H9 (cell line): ENCODE measurements at regions not wholly inside any gene's neighbourhood (a gene's known extent, or its start where the extent isn't known, plus 50 kb on each side); places are given as distances from the start of the nearest gene placed in this dataset.

Experiments
- DNase-seq: peaks from one replicate; pipeline ENCODE4 v3.0.0-alpha.2; 2017
- H2AFZ ChIP-seq: one replicate; pipeline ENCODE4 v1.6.1; 2013; ENCODE audit warnings: mild to moderate bottlenecking, low read length, control low read depth, moderate library complexity
- H2AK5ac ChIP-seq: 2 replicates; pipeline ENCODE4 v1.6.1; 2013; ENCODE audit warnings: low read length, control low read depth, mixed read lengths; ENCODE audit not compliant: insufficient read length
- H2BK120ac ChIP-seq: one replicate; pipeline ENCODE4 v1.6.1; 2013; ENCODE audit warnings: low read depth, mild to moderate bottlenecking, low read length, control low read depth, inconsistent platforms; ENCODE audit not compliant: poor library complexity, severe bottlenecking
- H2BK12ac ChIP-seq: 2 replicates; pipeline ENCODE4 v1.6.1; 2013; ENCODE audit warnings: low read length, control low read depth, mixed read lengths, low read depth; ENCODE audit not compliant: insufficient read length
- H2BK15ac ChIP-seq: 2 replicates; pipeline ENCODE4 v1.6.1; 2013; ENCODE audit warnings: low read depth, low read length, control low read depth
- H2BK20ac ChIP-seq: one replicate; pipeline ENCODE4 v1.6.1; 2013; ENCODE audit warnings: low read depth, mild to moderate bottlenecking, low read length, control low read depth, inconsistent platforms; ENCODE audit not compliant: poor library complexity, severe bottlenecking
- H2BK5ac ChIP-seq: 2 replicates; pipeline ENCODE4 v1.6.1; 2013; ENCODE audit warnings: low read length, control low read depth, mixed read lengths; ENCODE audit not compliant: insufficient read length
- H3K14ac ChIP-seq: 2 replicates; pipeline ENCODE4 v1.6.1; 2013; ENCODE audit warnings: low read length, control low read depth; ENCODE audit not compliant: insufficient read depth
- H3K18ac ChIP-seq: 2 replicates; pipeline ENCODE4 v1.6.1; 2013; ENCODE audit warnings: low read depth, mild to moderate bottlenecking, mixed read lengths, low read length, control low read depth; ENCODE audit not compliant: insufficient read length
- H3K23ac ChIP-seq: 2 replicates; pipeline ENCODE4 v1.6.1; 2013; ENCODE audit warnings: low read length, control low read depth, mixed read lengths, low read depth; ENCODE audit not compliant: insufficient read length
- H3K23me2 ChIP-seq: 2 replicates; pipeline ENCODE4 v1.6.1; 2013; ENCODE audit warnings: low read depth, mild to moderate bottlenecking, mixed read lengths, low read length, control low read depth; ENCODE audit not compliant: insufficient read length, poor library complexity, severe bottlenecking
- H3K27ac ChIP-seq: 2 replicates; pipeline ENCODE4 v1.5.1; 2013; ENCODE audit warnings: low read length, control low read depth, mixed read lengths, low read depth; ENCODE audit not compliant: insufficient read length
- H3K27me3 ChIP-seq: 2 replicates; pipeline ENCODE4 v1.6.1; 2013; ENCODE audit warnings: low read length, control low read depth, inconsistent platforms; ENCODE audit not compliant: insufficient read depth
- H3K4ac ChIP-seq: 2 replicates; pipeline ENCODE4 v1.6.1; 2013; ENCODE audit warnings: low read depth, mild to moderate bottlenecking, control low read depth, inconsistent platforms, low read length, moderate library complexity
- H3K4me1 ChIP-seq: 2 replicates; pipeline ENCODE4 v1.6.1; 2013; ENCODE audit warnings: low read length, control low read depth, inconsistent platforms; ENCODE audit not compliant: insufficient read depth
- H3K4me2 ChIP-seq: 2 replicates; pipeline ENCODE4 v1.6.1; 2013; ENCODE audit warnings: low read length, control low read depth, mixed read lengths; ENCODE audit not compliant: insufficient read length, insufficient read depth
- H3K56ac ChIP-seq: 2 replicates; pipeline ENCODE4 v1.6.1; 2013; ENCODE audit warnings: low read depth, mild to moderate bottlenecking, mixed read lengths, low read length, control low read depth; ENCODE audit not compliant: insufficient read length
- H3K79me1 ChIP-seq: 2 replicates; pipeline ENCODE4 v1.6.1; 2013; ENCODE audit warnings: low read depth, mild to moderate bottlenecking, moderate library complexity, low read length, control low read depth, inconsistent platforms; ENCODE audit not compliant: insufficient read depth, poor library complexity, severe bottlenecking
- H3K79me2 ChIP-seq: 2 replicates; pipeline ENCODE4 v1.6.1; 2013; ENCODE audit warnings: low read length, control low read depth, inconsistent platforms; ENCODE audit not compliant: insufficient read depth
- H3K9ac ChIP-seq: 2 replicates; pipeline ENCODE4 v1.6.1; 2013; ENCODE audit warnings: low read length, control low read depth, mixed read lengths; ENCODE audit not compliant: insufficient read length; ENCODE audit errors: extremely low read depth
- H3K9me3 ChIP-seq: one replicate; pipeline ENCODE4 v1.6.1; 2013; ENCODE audit warnings: low read depth, low read length, inconsistent platforms; ENCODE audit not compliant: control insufficient read depth
- H3T11ph ChIP-seq: one replicate; pipeline ENCODE4 v1.6.1; 2013; ENCODE audit warnings: mild to moderate bottlenecking, low read length, control low read depth, inconsistent platforms
- H4K20me1 ChIP-seq: one replicate; pipeline ENCODE4 v1.6.1; 2013; ENCODE audit not compliant: control insufficient read depth, insufficient read length, insufficient read depth
- H4K5ac ChIP-seq: 2 replicates; pipeline ENCODE4 v1.6.1; 2013; ENCODE audit warnings: low read depth, mild to moderate bottlenecking, mixed read lengths, low read length, control low read depth; ENCODE audit not compliant: insufficient read length
- H4K8ac ChIP-seq: replicated peaks from 2 replicates; pipeline ENCODE4 v1.6.1; 2013; ENCODE audit warnings: low read length, control low read depth, mixed read lengths, low read depth; ENCODE audit not compliant: insufficient read length
- H4K91ac ChIP-seq: 2 replicates; pipeline ENCODE4 v1.6.1; 2013; ENCODE audit warnings: low read depth, mild to moderate bottlenecking, moderate library complexity, mixed read lengths, low read length, control low read depth; ENCODE audit not compliant: insufficient read length
- H3K27ac Mint-ChIP-seq, 3 experiments: 2 replicates in 2 of 3; 3 replicates in 1 of 3; pipeline ENCODE4 v1.8.0; 2020 to 2021; ENCODE audit warnings: mixed read lengths in 3 of 3, mild to moderate bottlenecking in 1 of 3, moderate library complexity in 1 of 3
- H3K27me3 Mint-ChIP-seq: 2 replicates; pipeline ENCODE4 v1.8.0; 2021; ENCODE audit warnings: low read depth, mild to moderate bottlenecking, moderate library complexity, mixed read lengths
- H3K36me3 Mint-ChIP-seq, 3 experiments: 2 replicates in 2 of 3; 3 replicates in 1 of 3; pipeline ENCODE4 v1.8.0; 2020 to 2021; ENCODE audit warnings: low read depth in 3 of 3, mixed read lengths in 3 of 3; ENCODE audit not compliant: insufficient read depth in 1 of 3
- H3K4me1 Mint-ChIP-seq, 2 experiments: 2 replicates each; pipeline ENCODE4 v1.8.0; 2020; ENCODE audit warnings: mixed read lengths in 2 of 2
- H3K4me3 Mint-ChIP-seq, 2 experiments: 2 replicates in 1 of 2; 3 replicates in 1 of 2; pipeline ENCODE4 v1.8.0; 2020 to 2021; ENCODE audit warnings: mild to moderate bottlenecking in 2 of 2, mixed read lengths in 2 of 2, moderate library complexity in 1 of 2
- H3K9me3 Mint-ChIP-seq, 2 experiments: 2 replicates in 1 of 2; 3 replicates in 1 of 2; pipeline ENCODE4 v1.8.0; 2020; ENCODE audit warnings: mild to moderate bottlenecking in 2 of 2, mixed read lengths in 2 of 2, moderate library complexity in 1 of 2
- WGBS: extraction: QIAGEN DNeasy Blood & Tissue Kit; methylation state at CpG from one replicate; pipeline ENCODE4 v1.1.7; 2013; ENCODE audit warnings: missing lambda C conversion rate, low lambda C conversion rate, mixed read lengths; ENCODE audit not compliant: insufficient read length; ENCODE audit errors: extremely low coverage; 5-methylcytosine and 5-hydroxymethylcytosine counted together
- TF ChIP-seq, protein P1 (sequence below): fragments of 200-600 bp; sonication (generic); conservative IDR thresholded peaks from 3 replicates; pipeline ENCODE4 v1.8.0; 2021; ENCODE audit warnings: antibody characterized with exemption, mild to moderate bottlenecking

DNA sequence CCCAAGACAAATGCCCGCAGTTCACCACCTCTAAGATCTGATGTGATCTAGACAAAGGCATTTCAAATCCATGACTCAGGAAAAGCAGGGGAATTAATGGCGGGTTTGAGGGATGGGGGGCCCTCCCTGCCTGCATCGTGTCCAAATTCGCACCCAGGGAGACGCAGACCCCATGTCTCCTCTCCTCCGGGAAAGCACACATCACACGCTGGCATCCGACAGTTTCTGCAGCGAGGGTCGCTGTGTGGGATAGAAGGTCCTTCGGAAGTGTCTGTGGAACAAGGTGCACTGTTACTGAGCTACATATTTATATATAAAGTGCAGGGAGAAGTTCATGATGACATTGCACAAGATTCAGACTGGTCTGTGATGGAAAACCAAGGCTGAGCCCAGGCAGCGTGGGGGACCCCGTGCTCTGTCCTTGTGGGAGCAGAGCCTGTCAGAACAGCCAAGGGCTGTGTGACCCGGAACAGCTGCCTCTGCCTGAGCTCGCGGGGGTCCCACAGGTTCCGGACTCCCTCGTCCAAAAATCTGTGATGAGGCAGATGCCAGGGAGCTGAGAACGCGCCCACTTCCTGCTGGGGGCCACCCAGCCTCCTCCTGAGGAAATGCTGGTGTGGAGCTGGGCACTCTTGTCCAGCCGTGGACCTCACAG lies 82.3 kb upstream of the CTDP1 start:
- Histone ChIP-seq H2AK5ac (no peak overlapping the region), H2BK120ac (no peak overlapping the region), H2BK12ac (no peak overlapping the region), H3K9ac (no peak overlapping the region), H2BK5ac (no peak overlapping the region), H3K27ac (no peak overlapping the region), H3K27me3 (no peaks in the 10 kb centered on the region), H3K14ac (no peak overlapping the region; the same call in 1 of the 2 replicates), H3K23me2 (no peaks in the 10 kb centered on the region), H3K4ac (no peak overlapping the region), H3K4me2 (no peak overlapping the region), H2BK15ac (no peak overlapping the region), H4K5ac (no peak overlapping the region), H4K8ac (no peak overlapping the region), H4K91ac (no peak overlapping the region), H4K20me1 (no peaks in the 10 kb centered on the region), H3T11ph (no peak overlapping the region), H3K9me3 (no peaks in the 10 kb centered on the region), H3K79me2 (no peaks in the 10 kb centered on the region), H3K4me1 (no peaks in the 10 kb centered on the region), H2BK20ac (no peak overlapping the region), H3K18ac (no peak overlapping the region), H3K79me1 (no peaks in the 10 kb centered on the region), H3K23ac (no peak overlapping the region), H3K56ac (no peak overlapping the region), H2AFZ (no peak overlapping the region)
- Mint-ChIP-seq H3K4me1 (peaks cover 0 to 15% of the 10 kb centered on the region in 2 experiments; a peak in 3 of 4 replicates), H3K27me3 (peaks cover 14% of the 10 kb centered on the region), H3K27ac (no peak overlapping the region), H3K36me3 (no peaks in the 10 kb centered on the region), H3K4me3 (no peak overlapping the region), H3K9me3 (peaks cover 0 to 5% of the 10 kb centered on the region in 2 experiments; a peak in 2 of 5 replicates)
- WGBS = no CpG with 5 or more reads among the region's 21 CpGs
- no peak for DNase-seq
- TF ChIP-seq, protein P1, sequence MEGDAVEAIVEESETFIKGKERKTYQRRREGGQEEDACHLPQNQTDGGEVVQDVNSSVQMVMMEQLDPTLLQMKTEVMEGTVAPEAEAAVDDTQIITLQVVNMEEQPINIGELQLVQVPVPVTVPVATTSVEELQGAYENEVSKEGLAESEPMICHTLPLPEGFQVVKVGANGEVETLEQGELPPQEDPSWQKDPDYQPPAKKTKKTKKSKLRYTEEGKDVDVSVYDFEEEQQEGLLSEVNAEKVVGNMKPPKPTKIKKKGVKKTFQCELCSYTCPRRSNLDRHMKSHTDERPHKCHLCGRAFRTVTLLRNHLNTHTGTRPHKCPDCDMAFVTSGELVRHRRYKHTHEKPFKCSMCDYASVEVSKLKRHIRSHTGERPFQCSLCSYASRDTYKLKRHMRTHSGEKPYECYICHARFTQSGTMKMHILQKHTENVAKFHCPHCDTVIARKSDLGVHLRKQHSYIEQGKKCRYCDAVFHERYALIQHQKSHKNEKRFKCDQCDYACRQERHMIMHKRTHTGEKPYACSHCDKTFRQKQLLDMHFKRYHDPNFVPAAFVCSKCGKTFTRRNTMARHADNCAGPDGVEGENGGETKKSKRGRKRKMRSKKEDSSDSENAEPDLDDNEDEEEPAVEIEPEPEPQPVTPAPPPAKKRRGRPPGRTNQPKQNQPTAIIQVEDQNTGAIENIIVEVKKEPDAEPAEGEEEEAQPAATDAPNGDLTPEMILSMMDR = no peak
